ENCODE measurements at regions not wholly inside any gene's neighbourhood (a gene's known extent, or its start where the extent isn't known, plus 50 kb on each side); places are given as distances from the start of the nearest gene placed in this dataset.

GRCh38 chr7:89770161-89770560 is 384.1 kb upstream of the STEAP1 start:
- no peak for TF ChIP-seq CTCF (IDR thresholded peaks at IDR 0.05)
- no peak for TF ChIP-seq POLR2A (IDR thresholded peaks at IDR 0.05)

Measured in right lobe of liver (tissue), 4 donors.